ENCODE measurements at regions not wholly inside any gene's neighbourhood (a gene's known extent, or its start where the extent isn't known, plus 50 kb on each side); places are given as distances from the start of the nearest gene placed in this dataset.
"Not testable (repeated sequence)": the region's sequence is repeated elsewhere in the genome, so short reads cannot be mapped to it uniquely, and the experiment has no call there.

DNA sequence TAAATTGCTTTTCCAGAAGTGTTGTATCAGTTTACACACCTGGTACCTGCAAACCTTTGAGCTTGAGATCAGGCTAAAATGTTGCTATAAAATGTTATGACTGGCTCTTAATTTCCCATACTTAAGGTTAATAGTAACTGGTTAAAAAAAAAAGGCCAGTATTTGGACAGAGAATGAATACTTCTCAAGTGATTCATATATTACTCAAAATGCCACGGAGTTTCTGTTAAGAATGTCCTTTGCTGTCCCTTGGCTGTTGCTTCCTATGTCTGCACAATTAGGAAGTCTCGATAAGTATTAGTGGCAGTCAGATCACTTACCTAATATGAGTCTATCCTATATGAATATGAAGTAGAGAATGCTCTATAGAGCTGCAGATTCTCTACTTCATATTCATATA, 232.2 kb upstream of the IGFBP7 start:
- Histone ChIP-seq H3K36me3 (ENCODE audit: insufficient read depth, low read length) (no peaks in the 10 kb centered on the region), H3K9me3 (ENCODE audit: low read length) (no peaks in the 10 kb centered on the region), H3K27me3 (ENCODE audit: control insufficient read depth in 1 of 2, insufficient read depth in 2 of 2, low read length in 2 of 2) (no peaks in the 10 kb centered on the region)

DNA sequence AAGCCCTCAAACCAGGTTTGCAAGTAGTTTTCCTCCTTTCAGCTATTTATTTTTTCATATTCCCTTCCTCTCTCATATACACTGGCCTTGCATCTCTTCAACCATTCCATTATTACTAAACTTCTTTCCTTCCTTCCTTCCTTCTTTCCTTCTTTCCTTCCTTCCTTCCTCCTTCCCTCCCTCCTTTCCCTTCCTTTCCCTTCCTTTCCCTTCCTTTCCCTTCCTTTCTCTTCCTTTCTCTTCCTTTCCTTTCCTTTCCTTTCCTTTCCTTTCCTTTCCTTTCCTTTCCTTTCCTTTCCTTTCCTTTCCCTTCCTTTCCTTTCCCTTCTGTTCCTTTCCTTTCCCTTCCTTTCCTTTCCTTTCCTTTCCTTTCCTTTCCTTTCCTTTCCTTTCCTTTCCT, 228.7 kb upstream of the IGFBP7 start:
- H3K27ac ChIP-seq (ENCODE audit: low read depth, low read length), result not testable (repeated sequence)

More for the DNA sequence above, 232.2 kb upstream of the IGFBP7 start:
- Histone ChIP-seq H3K27ac (ENCODE audit: low read depth, low read length) (no peak overlapping the region), H3K4me1 (ENCODE audit: insufficient read depth, low read length) (no peaks in the 10 kb centered on the region), H3K4me3 (ENCODE audit: low read depth in 1 of 2, low read length in 2 of 2) (no peak overlapping the region), H3K9ac (ENCODE audit: low read length) (no peak overlapping the region)

DNA sequence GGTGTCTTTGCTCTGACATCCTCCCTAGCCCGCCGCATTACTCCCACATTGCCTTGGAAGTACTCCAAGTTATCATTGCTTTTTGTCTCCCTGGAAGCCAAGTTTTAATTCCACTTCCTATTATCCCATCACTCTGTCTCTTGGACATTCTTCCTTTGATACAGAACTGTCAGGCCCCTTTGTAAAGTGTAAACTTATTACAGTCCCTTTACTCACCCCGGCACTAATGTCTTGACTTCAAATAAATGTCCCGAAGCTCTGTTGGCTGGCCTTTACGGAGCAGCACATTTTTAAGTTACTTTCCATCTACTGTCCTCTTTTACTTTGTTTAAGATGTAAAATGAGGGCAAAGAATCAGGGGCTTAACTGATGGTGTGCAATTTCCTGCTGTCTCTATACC, 223.5 kb upstream of the IGFBP7 start:
- no peak overlapping the region for H3K4me3 ChIP-seq (ENCODE audit: low read depth in 1 of 2, low read length in 2 of 2)
- H3K9ac ChIP-seq (ENCODE audit: low read length), result no peak overlapping the region
- no peak overlapping the region for H3K27ac ChIP-seq (ENCODE audit: low read depth, low read length)
- no peaks in the 10 kb centered on the region for H3K4me1 ChIP-seq (ENCODE audit: insufficient read depth, low read length)
- no peaks in the 10 kb centered on the region for H3K36me3 ChIP-seq (ENCODE audit: insufficient read depth, low read length)
- no peaks in the 10 kb centered on the region for H3K27me3 ChIP-seq (ENCODE audit: control insufficient read depth in 1 of 2, insufficient read depth in 2 of 2, low read length in 2 of 2)
- no peaks in the 10 kb centered on the region for H3K9me3 ChIP-seq (ENCODE audit: low read length)

More for the DNA sequence above, 228.7 kb upstream of the IGFBP7 start:
- H3K27me3 ChIP-seq (ENCODE audit: control insufficient read depth in 1 of 2, insufficient read depth in 2 of 2, low read length in 2 of 2); H3K9ac ChIP-seq (ENCODE audit: low read length); H3K9me3 ChIP-seq (ENCODE audit: low read length); H3K4me1 ChIP-seq (ENCODE audit: insufficient read depth, low read length); H3K4me3 ChIP-seq (ENCODE audit: low read depth in 1 of 2, low read length in 2 of 2); H3K36me3 ChIP-seq (ENCODE audit: insufficient read depth, low read length): not testable (repeated sequence)

- Histone ChIP-seq H3K27me3 (ENCODE audit: control insufficient read depth in 1 of 2, insufficient read depth in 2 of 2, low read length in 2 of 2) (no peaks in the 10 kb centered on the region), H3K9ac (ENCODE audit: low read length) (no peak overlapping the region), H3K36me3 (ENCODE audit: insufficient read depth, low read length) (no peaks in the 10 kb centered on the region), H3K27ac (ENCODE audit: low read depth, low read length) (no peak overlapping the region), H3K4me3 (ENCODE audit: low read depth in 1 of 2, low read length in 2 of 2) (no peak overlapping the region), H3K4me1 (ENCODE audit: insufficient read depth, low read length) (no peaks in the 10 kb centered on the region), H3K9me3 (ENCODE audit: low read length) (no peaks in the 10 kb centered on the region)
These were observed 221.8 kb upstream of the IGFBP7 start for GRCh38 chr4:57331959-57332358.

GRCh38 chr4:57329279-57329678, 219.1 kb upstream of the IGFBP7 start:
- Histone ChIP-seq H3K27ac (ENCODE audit: low read depth, low read length) (no peak overlapping the region), H3K9me3 (ENCODE audit: low read length) (no peaks in the 10 kb centered on the region), H3K9ac (ENCODE audit: low read length) (no peak overlapping the region), H3K4me1 (ENCODE audit: insufficient read depth, low read length) (no peaks in the 10 kb centered on the region), H3K4me3 (ENCODE audit: low read depth in 1 of 2, low read length in 2 of 2) (no peak overlapping the region), H3K27me3 (ENCODE audit: control insufficient read depth in 1 of 2, insufficient read depth in 2 of 2, low read length in 2 of 2) (no peaks in the 10 kb centered on the region), H3K36me3 (ENCODE audit: insufficient read depth, low read length) (no peaks in the 10 kb centered on the region)

- Histone ChIP-seq H3K9ac (ENCODE audit: low read length) (no peak overlapping the region), H3K36me3 (ENCODE audit: insufficient read depth, low read length) (no peaks in the 10 kb centered on the region), H3K4me3 (ENCODE audit: low read depth in 1 of 2, low read length in 2 of 2) (no peak overlapping the region), H3K9me3 (ENCODE audit: low read length) (no peaks in the 10 kb centered on the region), H3K27me3 (ENCODE audit: control insufficient read depth in 1 of 2, insufficient read depth in 2 of 2, low read length in 2 of 2) (no peaks in the 10 kb centered on the region), H3K4me1 (ENCODE audit: insufficient read depth, low read length) (no peaks in the 10 kb centered on the region), H3K27ac (ENCODE audit: low read depth, low read length) (no peak overlapping the region)
These were observed 214.6 kb upstream of the IGFBP7 start for GRCh38 chr4:57324673-57325307.

DNA sequence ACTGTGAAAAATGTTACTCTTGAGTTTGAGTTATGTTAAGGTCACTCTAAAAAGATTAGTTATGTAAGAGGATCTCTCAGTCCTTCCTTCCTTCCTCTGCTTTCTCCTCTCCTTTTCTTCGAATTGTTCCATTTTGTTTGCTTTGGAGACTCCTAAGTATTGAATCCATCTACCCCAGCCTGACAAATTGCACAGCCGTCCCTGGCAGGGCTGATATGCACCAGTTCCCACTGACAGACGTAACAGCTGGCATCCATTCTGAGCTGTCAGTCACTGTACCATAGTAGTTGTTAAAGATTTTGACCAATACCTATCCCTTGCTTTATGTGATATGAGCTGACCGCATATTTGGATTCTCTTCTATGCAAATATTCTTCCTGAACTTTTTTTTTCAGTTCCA, 210.7 kb upstream of the IGFBP7 start:
- Histone ChIP-seq H3K9ac (ENCODE audit: low read length) (no peak overlapping the region), H3K27me3 (ENCODE audit: control insufficient read depth in 1 of 2, insufficient read depth in 2 of 2, low read length in 2 of 2) (no peaks in the 10 kb centered on the region), H3K9me3 (ENCODE audit: low read length) (no peaks in the 10 kb centered on the region), H3K4me3 (ENCODE audit: low read depth in 1 of 2, low read length in 2 of 2) (no peak overlapping the region), H3K36me3 (ENCODE audit: insufficient read depth, low read length) (no peaks in the 10 kb centered on the region), H3K4me1 (ENCODE audit: insufficient read depth, low read length) (no peaks in the 10 kb centered on the region), H3K27ac (ENCODE audit: low read depth, low read length) (no peak overlapping the region)

DNA sequence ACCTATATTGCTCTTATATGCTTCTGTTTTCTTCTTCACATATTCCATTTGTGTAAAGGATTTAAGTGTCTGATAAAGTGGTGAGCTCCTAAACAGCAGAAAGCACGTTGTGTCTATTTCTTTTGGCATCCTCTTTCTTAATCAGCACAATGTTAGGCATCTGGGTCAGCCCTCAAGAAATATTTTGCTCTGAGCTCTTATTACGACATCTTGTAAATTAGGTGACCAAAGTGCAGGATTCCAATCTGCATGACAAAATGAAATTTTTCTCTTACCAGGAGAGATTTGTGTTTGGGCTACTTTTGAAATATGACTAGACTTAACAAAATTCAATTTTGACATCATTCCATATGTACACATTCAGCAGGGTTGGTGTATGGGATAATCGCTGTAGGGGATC, 210.0 kb upstream of the IGFBP7 start:
- H3K27me3 ChIP-seq (ENCODE audit: control insufficient read depth in 1 of 2, insufficient read depth in 2 of 2, low read length in 2 of 2), result no peaks in the 10 kb centered on the region
- no peaks in the 10 kb centered on the region for H3K9me3 ChIP-seq (ENCODE audit: low read length)
- H3K9ac ChIP-seq (ENCODE audit: low read length), result no peak overlapping the region
- no peaks in the 10 kb centered on the region for H3K36me3 ChIP-seq (ENCODE audit: insufficient read depth, low read length)
- H3K4me1 ChIP-seq (ENCODE audit: insufficient read depth, low read length), result no peaks in the 10 kb centered on the region
- no peak overlapping the region for H3K27ac ChIP-seq (ENCODE audit: low read depth, low read length)
- H3K4me3 ChIP-seq (ENCODE audit: low read depth in 1 of 2, low read length in 2 of 2), result no peak overlapping the region

DNA sequence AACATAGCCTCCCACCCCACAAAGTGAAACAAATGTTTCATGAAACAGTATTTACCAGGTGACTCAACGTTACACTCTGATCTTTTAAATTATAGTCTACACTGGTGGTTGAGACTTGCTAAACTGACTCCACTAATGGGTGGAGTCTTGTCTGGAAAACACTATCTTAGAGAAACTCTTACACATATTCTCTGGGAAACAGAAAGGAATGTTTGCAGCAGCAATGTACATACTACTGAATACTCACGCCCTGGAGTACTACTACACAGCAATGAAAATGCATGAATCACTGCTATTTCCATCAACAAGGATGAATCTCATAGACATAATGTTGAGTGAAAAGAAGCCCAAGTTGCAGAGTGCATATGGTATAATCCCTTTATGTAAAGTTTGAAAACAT, 208.5 kb upstream of the IGFBP7 start:
- no peak overlapping the region for H3K27ac ChIP-seq (ENCODE audit: low read depth, low read length)
- H3K27me3 ChIP-seq (ENCODE audit: control insufficient read depth in 1 of 2, insufficient read depth in 2 of 2, low read length in 2 of 2), result no peaks in the 10 kb centered on the region
- H3K36me3 ChIP-seq (ENCODE audit: insufficient read depth, low read length), result no peaks in the 10 kb centered on the region
- H3K4me1 ChIP-seq (ENCODE audit: insufficient read depth, low read length), result no peaks in the 10 kb centered on the region
- H3K4me3 ChIP-seq (ENCODE audit: low read depth in 1 of 2, low read length in 2 of 2), result no peak overlapping the region
- H3K9me3 ChIP-seq (ENCODE audit: low read length), result no peaks in the 10 kb centered on the region
- H3K9ac ChIP-seq (ENCODE audit: low read length), result no peak overlapping the region

- Histone ChIP-seq H3K9me3 (ENCODE audit: low read length) (no peaks in the 10 kb centered on the region), H3K36me3 (ENCODE audit: insufficient read depth, low read length) (no peaks in the 10 kb centered on the region), H3K4me1 (ENCODE audit: insufficient read depth, low read length) (no peaks in the 10 kb centered on the region), H3K27me3 (ENCODE audit: control insufficient read depth in 1 of 2, insufficient read depth in 2 of 2, low read length in 2 of 2) (no peaks in the 10 kb centered on the region), H3K4me3 (ENCODE audit: low read depth in 1 of 2, low read length in 2 of 2) (no peak overlapping the region), H3K9ac (ENCODE audit: low read length) (no peak overlapping the region), H3K27ac (ENCODE audit: low read depth, low read length) (no peak overlapping the region)
These were observed 204.5 kb upstream of the IGFBP7 start for GRCh38 chr4:57314636-57315035.

DNA sequence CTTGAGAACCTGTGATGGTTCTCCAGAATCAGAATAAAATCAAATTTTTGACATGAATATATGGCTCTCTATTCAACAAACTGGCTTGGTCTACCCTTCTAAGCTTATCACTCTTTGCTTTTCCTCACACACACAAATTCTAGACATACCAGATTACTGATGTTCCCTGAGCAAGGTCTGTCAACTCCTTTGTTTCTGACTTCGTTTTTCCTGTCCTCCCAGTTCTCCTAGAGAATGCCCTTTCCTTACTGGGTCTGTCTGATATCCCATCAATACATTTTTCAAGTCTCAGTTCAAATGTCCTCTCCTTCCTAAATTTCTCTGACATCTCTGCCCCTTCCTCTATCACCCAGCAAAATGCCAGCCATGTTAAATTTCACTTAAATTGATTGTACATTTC, 202.1 kb upstream of the IGFBP7 start:
- Histone ChIP-seq H3K9ac (ENCODE audit: low read length) (no peak overlapping the region), H3K27ac (ENCODE audit: low read depth, low read length) (no peak overlapping the region), H3K4me3 (ENCODE audit: low read depth in 1 of 2, low read length in 2 of 2) (no peak overlapping the region), H3K9me3 (ENCODE audit: low read length) (no peaks in the 10 kb centered on the region), H3K27me3 (ENCODE audit: control insufficient read depth in 1 of 2, insufficient read depth in 2 of 2, low read length in 2 of 2) (no peaks in the 10 kb centered on the region), H3K4me1 (ENCODE audit: insufficient read depth, low read length) (no peaks in the 10 kb centered on the region), H3K36me3 (ENCODE audit: insufficient read depth, low read length) (no peaks in the 10 kb centered on the region)

- Histone ChIP-seq H3K27ac (ENCODE audit: low read depth, low read length) (no peak overlapping the region), H3K9me3 (ENCODE audit: low read length) (no peaks in the 10 kb centered on the region), H3K4me1 (ENCODE audit: insufficient read depth, low read length) (no peaks in the 10 kb centered on the region), H3K9ac (ENCODE audit: low read length) (no peak overlapping the region), H3K27me3 (ENCODE audit: control insufficient read depth in 1 of 2, insufficient read depth in 2 of 2, low read length in 2 of 2) (no peaks in the 10 kb centered on the region), H3K4me3 (ENCODE audit: low read depth in 1 of 2, low read length in 2 of 2) (no peak overlapping the region), H3K36me3 (ENCODE audit: insufficient read depth, low read length) (no peaks in the 10 kb centered on the region)
These were observed 199.5 kb upstream of the IGFBP7 start for GRCh38 chr4:57309658-57310057.

Measured in muscle layer of colon (tissue), 2 donors.